KMS-11 (cell line): ENCODE measurements at regions not wholly inside any gene's neighbourhood (a gene's known extent, or its start where the extent isn't known, plus 50 kb on each side); places are given as distances from the start of the nearest gene placed in this dataset.
"Not testable (repeated sequence)": the region's sequence is repeated elsewhere in the genome, so short reads cannot be mapped to it uniquely, and the experiment has no call there.

ENCODE experiments used
- H2AFZ ChIP-seq: fragments of 200-600 bp; sonication (generic); 2 replicates; pipeline ENCODE4 v1.6.1; 2016; ENCODE audit warnings: antibody characterized with exemption, mixed run types, low read depth
- H3K27ac ChIP-seq: fragments of 200-600 bp; sonication (generic); 2 replicates; pipeline ENCODE4 v1.6.1; 2016; ENCODE audit warnings: mild to moderate bottlenecking, mixed run types
- H3K27me3 ChIP-seq: fragments of 200-600 bp; sonication (generic); 2 replicates; pipeline ENCODE4 v1.6.1; 2017; ENCODE audit warnings: mild to moderate bottlenecking, low read depth, mixed run types, moderate library complexity; ENCODE audit not compliant: insufficient read depth
- H3K36me3 ChIP-seq: fragments of 200-600 bp; sonication (generic); 2 replicates; pipeline ENCODE4 v1.6.1; 2017; ENCODE audit warnings: mild to moderate bottlenecking, mixed run types; ENCODE audit not compliant: insufficient read depth
- H3K4me1 ChIP-seq: fragments of 200-600 bp; sonication (generic); 2 replicates; pipeline ENCODE4 v1.6.1; 2016; ENCODE audit warnings: mild to moderate bottlenecking, low read depth, mixed run types; ENCODE audit not compliant: poor library complexity, severe bottlenecking
- H3K4me2 ChIP-seq: fragments of 200-600 bp; sonication (generic); 2 replicates; pipeline ENCODE4 v1.7.0; 2016; ENCODE audit warnings: mild to moderate bottlenecking, mixed run types
- H3K4me3 ChIP-seq: fragments of 200-600 bp; sonication (generic); IDR thresholded peaks from 2 replicates; pipeline ENCODE4 v1.6.1; 2017; ENCODE audit warnings: low read depth, low read length, mixed read lengths; ENCODE audit not compliant: insufficient read depth
- H3K79me2 ChIP-seq: fragments of 200-600 bp; sonication (generic); 2 replicates; pipeline ENCODE4 v1.6.1; 2016; ENCODE audit warnings: low read depth, mixed run types; ENCODE audit not compliant: insufficient read depth
- H3K9ac ChIP-seq: fragments of 200-600 bp; sonication (generic); 2 replicates; pipeline ENCODE4 v1.6.1; 2016; ENCODE audit warnings: mild to moderate bottlenecking, mixed run types
- H4K20me1 ChIP-seq: fragments of 200-600 bp; sonication (generic); 2 replicates; pipeline ENCODE4 v1.6.1; 2016; ENCODE audit warnings: mild to moderate bottlenecking, mixed run types; ENCODE audit not compliant: insufficient read depth

DNA sequence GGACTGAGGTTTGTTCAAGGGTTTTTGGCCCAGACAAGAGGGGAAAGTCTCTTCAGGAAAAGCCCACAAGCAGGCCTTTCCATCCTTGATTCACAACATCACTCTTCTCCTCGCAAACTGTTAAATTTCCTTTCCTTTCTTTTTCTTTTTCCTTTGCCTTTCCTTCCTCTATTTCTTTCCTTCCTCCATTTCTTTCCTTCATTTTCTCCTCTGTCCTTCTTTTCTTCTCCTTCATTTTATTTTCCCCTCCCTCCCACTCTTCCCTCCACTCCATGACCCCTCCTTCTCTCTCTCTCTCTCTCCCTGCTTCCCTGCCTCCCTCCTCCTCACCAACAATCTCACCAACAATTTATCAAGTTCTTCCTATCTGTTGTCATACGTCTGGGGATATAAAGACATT is 89.1 kb downstream of the FAM72B start:
- not testable (repeated sequence) for H3K36me3 ChIP-seq, H3K4me2 ChIP-seq, H3K79me2 ChIP-seq, H3K9ac ChIP-seq, H4K20me1 ChIP-seq, H3K27me3 ChIP-seq, H3K4me1 ChIP-seq, H3K4me3 ChIP-seq, H2AFZ ChIP-seq, H3K27ac ChIP-seq

DNA sequence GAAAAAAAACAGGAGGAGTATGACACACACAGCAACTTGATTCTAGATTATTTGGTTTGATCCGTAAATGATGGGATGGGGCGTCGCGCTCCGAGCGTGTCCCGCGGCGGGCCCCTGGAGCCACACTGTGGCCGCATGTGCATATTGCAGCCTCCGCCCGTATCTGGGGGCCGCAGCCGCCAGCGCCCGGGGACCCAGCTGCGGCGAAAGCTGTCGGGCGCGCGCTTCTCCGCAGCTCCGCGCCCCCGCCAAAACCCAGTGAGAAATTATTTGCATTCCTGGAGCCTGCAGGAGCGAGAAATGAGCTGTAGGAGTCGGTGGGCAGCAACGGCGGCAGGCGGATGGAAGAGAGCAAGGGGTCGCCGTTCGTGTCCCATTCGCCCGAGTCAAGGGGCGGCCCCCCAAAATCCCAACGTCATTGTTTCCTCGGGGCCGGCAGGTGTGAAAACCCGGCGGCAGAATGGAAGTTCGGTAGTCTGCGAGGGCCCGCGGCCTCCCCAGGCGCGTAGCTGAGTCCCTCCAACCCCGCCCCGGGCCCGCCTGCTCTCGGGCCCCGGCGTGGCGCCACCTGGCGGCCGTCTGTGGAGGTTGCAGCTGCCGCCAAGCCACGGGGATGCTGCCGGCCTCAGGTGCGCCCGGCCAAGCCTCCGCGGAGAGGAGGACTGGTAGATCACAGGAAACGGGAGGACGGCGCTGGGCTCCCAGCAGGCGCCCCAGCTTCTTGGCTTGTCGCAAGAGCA is 86.8 kb downstream of the FAM72B start:
- H3K79me2 ChIP-seq, H3K27me3 ChIP-seq, H3K27ac ChIP-seq, H3K4me1 ChIP-seq, H3K4me2 ChIP-seq, H3K9ac ChIP-seq, H4K20me1 ChIP-seq, H3K36me3 ChIP-seq, H3K4me3 ChIP-seq: not testable (repeated sequence)
- peak overlapping the region; percentile 44; the same call in 1 of the 2 replicates for H2AFZ ChIP-seq

DNA sequence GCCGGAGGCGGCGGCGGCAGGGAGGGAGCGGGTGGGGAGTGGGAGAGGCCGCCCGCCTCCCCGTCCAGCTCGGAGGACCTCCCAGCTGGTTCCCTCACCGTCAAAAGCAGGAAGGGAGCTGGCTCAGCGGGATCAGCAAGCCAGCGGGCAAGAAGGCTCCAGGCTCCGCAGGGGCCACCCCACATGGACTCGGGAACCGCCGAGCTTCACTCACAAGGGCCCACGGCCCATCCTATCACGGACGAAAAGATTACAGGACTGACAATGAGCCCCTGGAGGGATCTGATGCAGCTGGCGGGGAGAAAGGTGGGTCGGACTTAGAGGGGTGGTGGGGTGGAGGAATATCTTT is 86.3 kb downstream of the FAM72B start:
- not testable (repeated sequence) for H3K4me2 ChIP-seq, H3K79me2 ChIP-seq, H3K36me3 ChIP-seq, H3K27me3 ChIP-seq, H3K4me1 ChIP-seq, H3K9ac ChIP-seq, H3K27ac ChIP-seq, H3K4me3 ChIP-seq, H4K20me1 ChIP-seq
- peak overlapping the region; percentile 44; the same call in 1 of the 2 replicates for H2AFZ ChIP-seq

DNA sequence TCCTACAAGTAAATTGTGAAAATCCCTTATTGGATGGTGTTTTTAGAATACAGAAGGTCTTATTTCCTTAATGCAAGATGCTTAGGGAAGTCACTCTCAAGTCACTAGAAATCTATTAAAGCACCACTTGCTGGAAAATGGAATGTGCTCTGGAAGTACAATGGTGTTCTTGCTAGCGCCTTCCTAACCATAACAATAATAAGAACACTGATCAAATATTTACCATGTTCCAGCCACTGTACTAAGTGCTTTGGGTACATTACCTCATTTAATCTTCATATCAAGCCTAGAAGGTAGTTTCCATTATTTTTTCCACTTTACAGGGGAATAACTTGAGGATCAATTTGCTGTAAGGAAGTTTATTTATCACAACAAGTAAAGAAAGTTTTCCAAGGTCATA is 75.1 kb downstream of the FAM72B start:
- not testable (repeated sequence) for H3K4me1 ChIP-seq, H3K4me3 ChIP-seq, H3K27ac ChIP-seq, H3K9ac ChIP-seq, H3K36me3 ChIP-seq, H3K4me2 ChIP-seq, H3K27me3 ChIP-seq, H2AFZ ChIP-seq, H4K20me1 ChIP-seq, H3K79me2 ChIP-seq

DNA sequence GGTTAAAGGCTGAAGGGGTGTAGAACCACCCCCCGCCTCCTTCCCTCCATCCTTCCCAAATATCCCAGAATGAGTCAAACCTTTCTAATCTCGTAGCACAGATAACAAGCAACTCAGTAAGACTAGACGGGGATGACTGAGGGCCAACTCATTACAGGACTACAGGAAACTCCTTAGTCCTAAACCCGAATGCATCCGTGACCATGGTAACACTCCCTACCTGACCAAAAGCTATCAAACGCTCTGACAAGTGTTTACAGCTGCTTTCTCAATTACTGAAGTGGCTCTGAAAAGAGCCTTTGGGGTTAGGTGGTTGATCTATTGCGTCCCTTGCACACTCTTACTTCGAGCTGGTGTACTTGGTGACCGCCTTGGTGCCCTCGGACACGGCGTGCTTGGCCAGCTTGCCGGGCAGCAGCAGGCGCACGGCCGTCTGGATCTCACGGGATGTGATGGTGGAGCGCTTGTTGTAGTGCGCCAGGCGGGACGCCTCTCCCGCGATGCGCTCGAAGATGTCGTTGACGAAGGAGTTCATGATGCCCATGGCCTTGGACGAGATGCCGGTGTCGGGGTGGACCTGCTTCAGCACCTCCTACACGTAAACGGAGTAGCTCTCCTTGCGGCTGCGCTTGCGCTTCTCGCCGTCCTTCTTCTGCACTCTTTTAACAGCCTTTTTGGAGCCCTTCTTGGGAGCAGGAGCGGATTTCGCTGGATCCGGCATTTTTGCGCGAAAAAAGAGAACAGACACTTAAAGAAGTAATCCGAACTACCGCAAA is 67.4 kb downstream of the FAM72B start:
- H4K20me1 ChIP-seq, H3K4me2 ChIP-seq, H3K27me3 ChIP-seq, H3K27ac ChIP-seq, H3K36me3 ChIP-seq, H3K79me2 ChIP-seq, H3K9ac ChIP-seq, H2AFZ ChIP-seq, H3K4me3 ChIP-seq, H3K4me1 ChIP-seq: not testable (repeated sequence)

DNA sequence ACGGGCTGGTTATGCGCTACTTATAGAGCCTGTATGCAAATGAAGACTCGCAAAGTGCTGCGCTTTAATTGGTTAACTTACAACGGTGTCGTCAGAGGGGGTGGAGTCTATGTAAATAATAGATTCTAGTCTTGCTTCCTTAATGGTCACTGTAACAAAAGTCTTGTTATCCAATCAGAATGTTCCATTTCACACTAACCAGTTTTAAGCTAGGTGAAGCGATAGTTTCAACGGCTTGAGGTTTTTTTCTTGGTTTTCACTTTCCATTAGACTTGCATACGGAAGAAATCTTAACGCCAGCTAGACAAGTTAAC is 66.9 kb downstream of the FAM72B start:
- not testable (repeated sequence) for H3K4me3 ChIP-seq, H3K9ac ChIP-seq, H3K36me3 ChIP-seq, H4K20me1 ChIP-seq, H2AFZ ChIP-seq, H3K27me3 ChIP-seq, H3K79me2 ChIP-seq, H3K4me1 ChIP-seq, H3K27ac ChIP-seq, H3K4me2 ChIP-seq

DNA sequence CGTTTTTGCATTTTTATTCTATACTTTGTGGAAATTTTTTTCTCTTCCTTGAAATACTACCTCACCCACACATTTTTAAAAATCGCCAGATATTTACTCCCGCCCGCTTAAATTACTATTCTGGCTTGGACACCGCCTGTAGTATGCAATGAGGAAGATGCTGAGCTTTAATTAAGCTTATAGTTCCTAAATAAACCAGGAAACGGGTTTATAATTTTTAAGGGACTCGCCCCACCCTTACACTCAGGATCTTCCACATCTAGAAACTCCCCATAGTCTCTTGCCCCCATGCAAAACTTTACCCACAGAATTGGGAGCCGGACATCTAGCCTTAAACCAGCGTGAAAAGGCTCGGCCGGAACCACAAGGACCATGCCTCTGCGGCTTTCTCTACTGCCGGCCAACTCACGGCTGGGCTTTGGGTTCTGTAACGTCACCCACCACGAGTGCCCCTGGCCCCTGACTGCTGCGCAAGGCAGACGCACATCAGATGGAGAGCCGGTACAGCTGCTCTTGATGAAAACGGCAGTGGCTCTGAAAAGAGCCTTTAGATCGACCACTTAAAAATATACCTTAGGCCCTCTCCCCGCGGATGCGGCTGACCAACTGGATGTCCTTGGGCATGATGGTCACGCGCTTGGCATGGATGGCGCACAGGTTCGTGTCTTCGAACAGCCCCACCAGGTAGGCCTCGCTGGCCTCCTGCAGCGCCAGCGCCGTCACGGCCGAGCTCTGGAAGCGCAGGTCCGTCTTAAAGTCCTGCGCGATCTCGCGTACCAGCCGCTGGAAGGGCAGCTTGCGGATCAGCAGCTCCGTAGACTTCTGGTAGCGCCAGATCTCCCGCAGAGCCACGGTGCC is 66.3 kb downstream of the FAM72B start:
- not testable (repeated sequence) for H3K4me1 ChIP-seq, H3K36me3 ChIP-seq, H4K20me1 ChIP-seq, H3K4me2 ChIP-seq, H3K79me2 ChIP-seq, H3K9ac ChIP-seq, H2AFZ ChIP-seq, H3K27me3 ChIP-seq, H3K27ac ChIP-seq, H3K4me3 ChIP-seq
